Memory B cell (primary cell): ENCODE measurements at regions not wholly inside any gene's neighbourhood (a gene's known extent, or its start where the extent isn't known, plus 50 kb on each side); places are given as distances from the start of the nearest gene placed in this dataset.
"Not testable (repeated sequence)": the region's sequence is repeated elsewhere in the genome, so short reads cannot be mapped to it uniquely, and the experiment has no call there.

Experiments used
- ATAC-seq: fragments of 150-1000 bp; cut with Tn5 transposase; 2 replicates; pipeline ENCODE4 v1.10.0; 2021; ENCODE audit warnings: low read depth, mild to moderate bottlenecking, moderate library complexity
- DNase-seq, 2 donors: peaks; one replicate each; pipeline ENCODE4 v3.0.0; 2022; ENCODE audit warnings: low spot score in 2 of 2
- H3K27ac Mint-ChIP-seq: one replicate; pipeline ENCODE4 v1.8.0; 2022; ENCODE audit warnings: mild to moderate bottlenecking, moderate library complexity, mixed read lengths
- H3K27me3 Mint-ChIP-seq: one replicate; pipeline ENCODE4 v1.8.0; 2022; ENCODE audit warnings: mixed read lengths
- H3K36me3 Mint-ChIP-seq: one replicate; pipeline ENCODE4 v1.8.0; 2022; ENCODE audit warnings: mild to moderate bottlenecking, mixed read lengths
- H3K4me1 Mint-ChIP-seq: one replicate; pipeline ENCODE4 v1.8.0; 2022; ENCODE audit warnings: mixed read lengths
- H3K4me3 Mint-ChIP-seq: one replicate; pipeline ENCODE4 v1.8.0; 2022; ENCODE audit warnings: mild to moderate bottlenecking, moderate library complexity, mixed read lengths
- H3K9me3 Mint-ChIP-seq: one replicate; pipeline ENCODE4 v1.8.0; 2022; ENCODE audit warnings: mixed read lengths

DNA sequence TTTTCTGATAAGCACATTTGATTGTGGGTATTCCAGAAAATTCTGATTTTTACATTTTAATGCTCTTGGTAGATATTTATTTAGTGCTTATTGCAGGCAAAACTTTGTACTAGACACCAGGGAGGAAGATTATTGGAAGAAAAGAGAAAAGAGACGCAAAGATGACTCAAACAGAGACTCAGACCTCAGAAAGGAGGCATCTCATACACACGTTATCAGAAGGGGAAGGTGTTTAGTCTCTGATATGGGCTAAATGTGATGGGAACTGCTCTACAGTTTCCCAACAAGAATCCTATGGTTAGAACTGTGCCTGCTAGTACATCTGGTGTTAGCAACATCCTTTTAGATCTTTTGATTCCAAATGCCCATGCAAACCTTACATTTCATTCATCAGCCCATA lies 245.6 kb downstream of the KLF5 start:
- ATAC-seq (no peak), DNase-seq (no peak)
- Mint-ChIP-seq H3K9me3 (no peaks in the 10 kb centered on the region), H3K4me3 (no peak overlapping the region), H3K27ac (no peak overlapping the region), H3K4me1 (no peaks in the 10 kb centered on the region), H3K27me3 (no peaks in the 10 kb centered on the region), H3K36me3 (no peaks in the 10 kb centered on the region)

DNA sequence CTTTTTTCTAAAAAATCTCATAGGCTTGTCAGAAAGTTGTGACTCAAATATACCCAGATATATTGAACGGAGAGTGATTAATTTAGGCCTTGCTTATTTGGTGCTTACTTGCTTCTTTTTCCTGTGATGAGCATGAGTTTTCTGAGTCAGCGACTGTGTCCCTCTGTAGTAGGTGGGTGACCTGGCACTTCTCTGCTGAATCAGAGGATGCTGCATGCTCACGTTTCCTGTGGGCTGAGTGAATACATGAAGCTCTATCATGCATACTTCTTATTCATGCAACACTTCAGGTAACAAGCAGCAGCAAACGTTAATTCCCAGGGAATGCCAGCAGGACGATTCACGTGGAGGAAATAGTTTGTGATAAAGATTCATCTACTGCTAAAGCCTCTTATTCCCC lies 245.0 kb downstream of the KLF5 start:
- ATAC-seq (no peak), DNase-seq (no peak)
- Mint-ChIP-seq H3K36me3 (no peaks in the 10 kb centered on the region), H3K27me3 (no peaks in the 10 kb centered on the region), H3K27ac (no peak overlapping the region), H3K4me3 (no peak overlapping the region), H3K9me3 (no peaks in the 10 kb centered on the region), H3K4me1 (no peaks in the 10 kb centered on the region)

GRCh38 chr13:73301622-73302021 lies 242.8 kb downstream of the KLF5 start:
- H3K9me3 Mint-ChIP-seq, H3K36me3 Mint-ChIP-seq, H3K4me1 Mint-ChIP-seq, ATAC-seq, DNase-seq, H3K27me3 Mint-ChIP-seq, H3K27ac Mint-ChIP-seq, H3K4me3 Mint-ChIP-seq: not testable (repeated sequence)

DNA sequence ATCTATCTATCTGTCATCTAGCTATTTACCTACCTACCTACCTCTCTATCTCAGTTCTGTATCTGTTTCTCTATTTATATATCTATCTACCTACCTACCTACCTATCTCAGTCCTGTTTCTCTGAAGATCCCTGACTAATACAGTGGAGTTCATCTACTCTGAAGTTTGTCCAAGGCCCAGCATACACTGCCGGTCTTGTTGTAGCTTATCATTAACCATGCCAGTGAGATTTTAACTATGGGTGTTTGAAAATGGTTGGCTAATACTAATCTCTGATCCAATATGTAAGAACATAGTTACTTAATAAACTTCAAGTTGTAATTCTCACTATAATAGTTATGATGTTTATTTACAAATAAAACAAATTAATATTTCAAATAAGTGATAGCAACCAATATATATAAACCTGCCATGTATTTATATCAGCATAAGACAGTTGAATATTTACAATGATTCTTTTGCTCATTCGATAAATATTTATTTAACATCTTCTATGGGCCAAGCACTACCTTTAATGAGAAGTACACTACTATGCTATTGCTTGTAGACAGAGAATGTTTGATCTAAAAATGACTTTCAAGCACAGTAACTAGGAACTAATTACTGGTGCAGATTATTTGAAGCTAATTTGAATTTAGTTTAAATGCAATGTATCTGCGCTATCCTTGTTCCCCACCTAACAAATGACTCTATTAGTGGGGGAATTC lies 242.1 kb downstream of the KLF5 start:
- Mint-ChIP-seq H3K9me3 (no peaks in the 10 kb centered on the region), H3K27me3 (peaks cover 3% of the 10 kb centered on the region), H3K27ac (no peak overlapping the region), H3K4me1 (no peaks in the 10 kb centered on the region), H3K36me3 (no peaks in the 10 kb centered on the region), H3K4me3 (no peak overlapping the region)
- DNase-seq (no peak), ATAC-seq (no peak)

DNA sequence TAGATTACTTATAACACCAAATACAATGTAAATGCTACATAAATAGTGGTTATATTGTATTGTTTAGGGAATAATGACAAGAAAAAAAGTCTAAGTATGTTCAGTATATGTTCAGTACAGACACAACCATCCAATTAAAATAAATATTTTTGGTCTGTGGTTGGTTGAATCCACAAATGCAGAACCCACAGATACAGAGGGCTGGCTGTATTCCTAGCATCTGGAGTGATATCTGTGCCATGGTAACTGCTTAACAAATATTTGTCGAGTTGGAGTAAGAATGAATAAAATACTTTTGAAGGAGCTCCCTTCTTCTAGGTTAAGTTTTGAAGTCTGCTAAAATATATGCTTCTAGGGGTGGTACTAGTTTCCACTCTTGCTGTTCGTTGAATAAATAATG lies 241.0 kb downstream of the KLF5 start:
- H3K4me3 Mint-ChIP-seq = no peak overlapping the region
- no peak for DNase-seq
- no peak overlapping the region for H3K27ac Mint-ChIP-seq
- no peak for ATAC-seq
- no peaks in the 10 kb centered on the region for H3K36me3 Mint-ChIP-seq
- H3K27me3 Mint-ChIP-seq = peaks cover 3% of the 10 kb centered on the region
- H3K9me3 Mint-ChIP-seq = no peaks in the 10 kb centered on the region
- H3K4me1 Mint-ChIP-seq = no peaks in the 10 kb centered on the region

DNA sequence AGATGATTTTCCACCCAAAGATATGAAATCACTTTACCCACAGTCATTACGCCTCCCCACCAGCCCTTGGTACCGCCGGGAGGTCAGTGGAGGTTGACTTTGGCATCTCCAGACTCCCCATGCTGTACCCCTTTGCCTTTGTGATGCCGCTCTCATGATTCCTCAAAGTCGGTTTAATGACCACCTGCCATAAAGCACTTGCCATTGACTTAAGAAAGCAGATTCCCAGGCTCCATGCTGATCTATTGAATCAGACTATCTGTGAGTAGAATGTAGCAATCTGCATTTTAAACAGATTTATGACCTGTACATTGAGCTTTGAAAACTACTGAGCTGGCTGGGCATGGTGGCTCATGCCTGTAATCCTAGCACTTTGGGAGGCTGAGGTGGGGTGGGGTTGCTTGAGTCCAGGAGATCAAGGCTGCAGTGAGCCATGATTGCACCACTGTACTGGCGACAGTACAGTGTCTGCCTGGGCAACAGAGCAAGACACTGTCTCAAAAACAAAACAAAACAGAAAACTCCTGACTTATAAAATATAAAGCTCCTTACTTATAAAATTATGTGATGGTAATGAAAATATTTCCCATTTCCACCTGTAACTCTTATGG lies 235.2 kb downstream of the KLF5 start:
- H3K4me1 Mint-ChIP-seq = no peaks in the 10 kb centered on the region
- H3K4me3 Mint-ChIP-seq = no peak overlapping the region
- no peak overlapping the region for H3K27ac Mint-ChIP-seq
- no peak for ATAC-seq
- peaks cover 1% of the 10 kb centered on the region for H3K9me3 Mint-ChIP-seq
- no peaks in the 10 kb centered on the region for H3K36me3 Mint-ChIP-seq
- H3K27me3 Mint-ChIP-seq = peaks cover 4% of the 10 kb centered on the region
- no peak for DNase-seq

- Mint-ChIP-seq H3K27me3 (peaks cover 2% of the 10 kb centered on the region), H3K36me3 (no peaks in the 10 kb centered on the region), H3K4me1 (no peaks in the 10 kb centered on the region), H3K9me3 (peaks cover 1% of the 10 kb centered on the region), H3K27ac (no peak overlapping the region), H3K4me3 (no peak overlapping the region)
- ATAC-seq = no peak
- no peak for DNase-seq
Observed at GRCh38 chr13:73292127-73292526, 233.3 kb downstream of the KLF5 start.

DNA sequence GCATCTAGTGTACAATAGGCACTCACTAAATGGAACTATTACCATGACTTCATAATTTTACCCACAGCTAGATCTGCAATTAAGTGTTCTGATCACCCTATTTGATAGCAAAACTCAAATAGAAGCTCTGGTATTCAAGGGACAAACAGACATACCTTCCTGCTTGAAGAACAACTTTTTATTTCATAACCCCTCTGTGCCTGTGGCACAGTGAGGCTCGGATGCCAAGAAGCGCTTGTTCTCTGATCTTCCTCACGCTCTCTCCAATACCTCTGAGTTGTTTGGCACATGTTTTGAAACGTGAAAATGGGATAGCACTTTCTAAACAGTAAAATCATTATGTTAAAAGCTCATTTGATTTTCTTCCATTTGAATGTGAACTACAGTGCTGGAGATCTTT lies 232.0 kb downstream of the KLF5 start:
- DNase-seq (no peak), ATAC-seq (no peak)
- H3K9me3 Mint-ChIP-seq = peaks cover 5% of the 10 kb centered on the region
- no peaks in the 10 kb centered on the region for H3K4me1 Mint-ChIP-seq
- no peak overlapping the region for H3K4me3 Mint-ChIP-seq
- no peak overlapping the region for H3K27ac Mint-ChIP-seq
- H3K27me3 Mint-ChIP-seq = peaks cover 2% of the 10 kb centered on the region
- H3K36me3 Mint-ChIP-seq = no peaks in the 10 kb centered on the region

DNA sequence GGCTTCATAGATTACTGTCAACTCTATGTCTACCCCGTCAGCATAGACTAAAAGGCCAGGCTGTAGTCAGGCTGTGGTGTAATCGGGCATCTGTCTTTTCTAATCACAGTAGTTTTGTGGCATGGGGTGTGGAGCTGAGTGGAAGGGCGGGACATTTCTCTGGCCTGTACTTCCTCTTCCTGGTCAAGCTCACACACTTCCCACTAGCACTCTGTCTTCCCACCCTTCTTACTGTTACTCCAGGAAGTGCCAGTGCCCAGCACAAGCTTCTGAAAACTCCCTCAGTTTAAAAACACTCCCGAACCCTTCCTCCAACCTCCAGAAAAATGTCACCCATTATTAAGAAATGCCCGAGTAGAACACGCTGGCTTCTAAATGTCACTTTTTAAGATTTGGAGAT lies 229.8 kb downstream of the KLF5 start:
- no peak for ATAC-seq
- Mint-ChIP-seq H3K9me3 (peaks cover 3% of the 10 kb centered on the region), H3K4me1 (no peaks in the 10 kb centered on the region), H3K36me3 (no peaks in the 10 kb centered on the region), H3K27me3 (no peaks in the 10 kb centered on the region), H3K4me3 (no peak overlapping the region), H3K27ac (no peak overlapping the region)
- DNase-seq = no peak

GRCh38 chr13:73287831-73288230 lies 229.0 kb downstream of the KLF5 start:
- Mint-ChIP-seq H3K36me3 (no peaks in the 10 kb centered on the region), H3K4me1 (no peaks in the 10 kb centered on the region), H3K4me3 (no peak overlapping the region), H3K27me3 (no peaks in the 10 kb centered on the region), H3K9me3 (peaks cover 3% of the 10 kb centered on the region), H3K27ac (no peak overlapping the region)
- DNase-seq = no peak
- no peak for ATAC-seq

DNA sequence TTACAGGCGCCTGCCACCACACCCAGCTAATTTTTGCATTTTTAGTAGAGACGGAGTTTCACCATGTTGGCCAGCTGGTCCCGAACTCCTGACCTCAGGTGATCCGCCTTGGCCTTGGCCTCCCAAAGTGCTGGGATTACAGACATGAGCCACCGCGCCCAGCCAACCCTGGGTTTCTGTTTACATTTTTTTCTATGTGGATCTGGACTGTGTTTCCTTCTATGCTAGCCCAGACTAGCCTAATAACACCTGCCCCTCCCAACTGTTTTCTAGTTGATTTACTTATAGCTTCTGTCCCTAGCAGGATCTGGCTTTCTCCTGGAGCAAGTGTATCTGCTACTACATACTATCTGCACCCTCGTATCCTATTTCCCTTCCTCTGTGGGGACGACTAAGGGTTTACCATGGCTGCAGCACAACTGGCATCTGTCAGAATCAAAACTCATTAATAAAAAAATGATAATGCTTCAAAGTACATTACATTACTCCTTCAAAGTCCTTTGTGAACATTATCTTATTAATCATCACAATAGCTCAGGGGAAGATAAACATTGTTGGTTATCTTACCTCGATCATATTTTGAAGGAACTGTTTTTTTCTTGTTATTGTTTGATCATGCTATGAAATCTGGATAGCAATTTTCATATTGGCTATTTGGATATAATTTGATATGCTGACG lies 228.3 kb downstream of the KLF5 start:
- Mint-ChIP-seq H3K27me3 (no peaks in the 10 kb centered on the region), H3K36me3 (no peaks in the 10 kb centered on the region), H3K4me1 (no peaks in the 10 kb centered on the region), H3K4me3 (no peak overlapping the region), H3K9me3 (peaks cover 3% of the 10 kb centered on the region), H3K27ac (no peak overlapping the region)
- no peak for DNase-seq
- no peak for ATAC-seq

DNA sequence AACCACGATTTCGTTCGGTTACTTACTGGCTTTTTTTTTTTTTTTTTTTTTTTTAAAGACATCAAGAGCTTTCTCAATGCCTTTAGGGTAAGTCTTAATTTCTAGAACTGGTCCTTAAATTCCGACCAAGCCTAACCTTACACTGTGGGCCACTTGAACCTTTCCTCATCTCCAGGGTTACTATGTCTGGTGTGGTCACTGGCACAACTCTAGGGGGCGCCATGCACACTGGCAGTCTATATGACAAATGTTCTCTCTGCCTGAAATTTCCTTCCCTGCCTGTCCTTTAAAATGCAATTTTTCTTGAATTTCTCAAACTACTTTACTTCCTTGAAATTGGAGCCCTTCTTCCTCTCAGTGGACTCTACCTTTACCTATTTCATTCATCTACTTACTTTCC lies 227.4 kb downstream of the KLF5 start:
- ATAC-seq = no peak
- no peaks in the 10 kb centered on the region for H3K4me1 Mint-ChIP-seq
- no peaks in the 10 kb centered on the region for H3K36me3 Mint-ChIP-seq
- no peak overlapping the region for H3K4me3 Mint-ChIP-seq
- peaks cover 3% of the 10 kb centered on the region for H3K9me3 Mint-ChIP-seq
- no peak overlapping the region for H3K27ac Mint-ChIP-seq
- no peaks in the 10 kb centered on the region for H3K27me3 Mint-ChIP-seq
- DNase-seq = no peak

DNA sequence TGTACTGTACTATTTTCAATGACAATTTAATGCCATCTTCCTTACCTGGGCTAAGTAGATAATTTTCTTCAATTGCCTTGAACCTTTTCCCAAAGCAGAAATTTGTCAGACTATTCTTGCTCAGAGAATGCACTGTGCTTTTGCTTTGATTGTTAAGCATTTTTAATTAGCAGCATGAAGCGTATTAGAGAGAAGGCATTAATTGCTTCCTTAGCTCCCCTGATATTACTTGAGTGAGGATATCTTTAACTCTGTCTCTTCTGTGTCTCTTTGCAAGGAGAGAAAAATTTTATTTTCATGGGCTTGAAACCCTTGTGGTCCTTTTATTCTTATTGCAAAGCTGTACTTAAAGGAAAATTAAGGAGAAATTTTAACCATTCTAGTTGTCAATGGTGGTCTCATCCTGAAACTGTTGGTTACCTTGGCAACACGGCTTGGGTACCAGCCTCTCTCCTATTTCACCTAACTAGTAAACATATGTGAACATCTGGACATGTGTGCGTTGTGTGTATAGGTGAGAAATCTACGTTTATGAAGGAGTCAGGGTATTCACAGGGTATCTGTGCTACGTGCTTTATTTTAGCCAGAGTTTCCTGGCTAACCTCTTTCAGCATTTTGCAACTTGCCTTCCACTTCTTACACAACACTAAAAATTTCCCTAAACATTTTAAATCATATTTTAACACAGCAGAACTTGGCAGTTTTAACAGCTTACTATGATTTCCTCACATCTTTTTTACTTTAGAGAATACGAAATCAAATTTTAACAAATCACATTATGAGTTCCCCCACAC lies 225.5 kb downstream of the KLF5 start:
- DNase-seq = no peak
- no peaks in the 10 kb centered on the region for H3K27me3 Mint-ChIP-seq
- no peak overlapping the region for H3K4me3 Mint-ChIP-seq
- no peak overlapping the region for H3K27ac Mint-ChIP-seq
- ATAC-seq = no peak
- H3K36me3 Mint-ChIP-seq = no peaks in the 10 kb centered on the region
- peaks cover 3% of the 10 kb centered on the region for H3K9me3 Mint-ChIP-seq
- H3K4me1 Mint-ChIP-seq = no peaks in the 10 kb centered on the region

DNA sequence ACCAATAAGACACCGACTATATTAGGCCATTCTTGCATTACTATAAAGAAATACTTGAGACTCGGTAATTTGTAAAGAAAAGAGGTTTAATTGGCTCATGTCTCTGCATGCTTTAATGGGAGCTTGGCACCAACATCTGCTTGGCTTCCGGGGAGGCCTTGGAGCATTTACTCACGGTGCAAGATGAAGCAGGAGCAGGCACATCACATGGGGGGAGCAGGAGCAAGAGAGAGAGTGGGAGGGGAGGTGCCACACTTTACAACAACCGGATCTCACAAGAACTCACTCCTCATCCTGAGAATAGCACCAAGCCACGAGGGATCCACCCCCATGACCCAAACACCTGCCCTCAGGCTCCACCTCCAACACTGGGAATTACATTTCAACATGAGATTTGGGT lies 224.8 kb downstream of the KLF5 start:
- Mint-ChIP-seq H3K4me3 (no peak overlapping the region), H3K4me1 (no peaks in the 10 kb centered on the region), H3K36me3 (no peaks in the 10 kb centered on the region), H3K27ac (no peak overlapping the region), H3K9me3 (peaks cover 3% of the 10 kb centered on the region), H3K27me3 (no peaks in the 10 kb centered on the region)
- ATAC-seq (no peak), DNase-seq (no peak)
